ENCODE measurements at regions not wholly inside any gene's neighbourhood (a gene's known extent, or its start where the extent isn't known, plus 50 kb on each side); places are given as distances from the start of the nearest gene placed in this dataset.

- DNase-seq = no peak
Measured at GRCh38 chr15:97189162-97189780, 771.2 kb upstream of the ARRDC4 start.

- DNase-seq = no peak
Measured at GRCh38 chr15:97194750-97195149, 765.8 kb upstream of the ARRDC4 start.

GRCh38 chr15:97196048-97197014, 764.2 kb upstream of the ARRDC4 start:
- DNase-seq = no peak

- no peak for DNase-seq
Measured at GRCh38 chr15:97199393-97200051, 761.0 kb upstream of the ARRDC4 start.

GRCh38 chr15:97200161-97200560, 760.3 kb upstream of the ARRDC4 start:
- no peak for DNase-seq

- DNase-seq = no peak
Measured at GRCh38 chr15:97210277-97210676, 750.2 kb upstream of the ARRDC4 start.

GRCh38 chr15:97215629-97216028, 744.9 kb upstream of the ARRDC4 start:
- no peak for DNase-seq

GRCh38 chr15:97224191-97224641, 736.3 kb upstream of the ARRDC4 start:
- DNase-seq = no peak

GRCh38 chr15:97234851-97235610, 725.5 kb upstream of the ARRDC4 start:
- peak in 1 of 2 donors; percentile 5 for DNase-seq

- no peak for DNase-seq
Measured at GRCh38 chr15:97235611-97235985, 724.9 kb upstream of the ARRDC4 start.

- DNase-seq = no peak
Measured at GRCh38 chr15:97236140-97236539, 724.4 kb upstream of the ARRDC4 start.

GRCh38 chr15:97237160-97237559, 723.3 kb upstream of the ARRDC4 start:
- no peak for DNase-seq

- DNase-seq = no peak
Measured at GRCh38 chr15:97248376-97248775, 712.1 kb upstream of the ARRDC4 start.

GRCh38 chr15:97259943-97260342, 700.6 kb upstream of the ARRDC4 start:
- no peak for DNase-seq

GRCh38 chr15:97301166-97301565, 659.3 kb upstream of the ARRDC4 start:
- DNase-seq = no peak

GRCh38 chr15:97316362-97316761, 644.1 kb upstream of the ARRDC4 start:
- DNase-seq = no peak

- DNase-seq = no peak
Measured at GRCh38 chr15:97317163-97317562, 643.3 kb upstream of the ARRDC4 start.

- DNase-seq = no peak
Measured at GRCh38 chr15:97319291-97319690, 641.2 kb upstream of the ARRDC4 start.

- DNase-seq = no peak
Measured at GRCh38 chr15:97346221-97346620, 614.3 kb upstream of the ARRDC4 start.

- DNase-seq = no peak
Measured at GRCh38 chr15:97350813-97351212, 609.7 kb upstream of the ARRDC4 start.

GRCh38 chr15:97383516-97383915, 577.0 kb upstream of the ARRDC4 start:
- DNase-seq = no peak

- no peak for DNase-seq
Measured at GRCh38 chr15:97386940-97387339, 573.6 kb upstream of the ARRDC4 start.

GRCh38 chr15:97401195-97401594, 559.3 kb upstream of the ARRDC4 start:
- DNase-seq = no peak

Measured in activated CD4-positive, alpha-beta T cell treated with anti-CD3 and anti-CD28 coated beads for 4 hours (primary cell).